ENCODE measurements at regions not wholly inside any gene's neighbourhood (a gene's known extent, or its start where the extent isn't known, plus 50 kb on each side); places are given as distances from the start of the nearest gene placed in this dataset.
A peak's percentile ranks its signal among the peaks of the same experiment; 100 is the strongest.

DNA sequence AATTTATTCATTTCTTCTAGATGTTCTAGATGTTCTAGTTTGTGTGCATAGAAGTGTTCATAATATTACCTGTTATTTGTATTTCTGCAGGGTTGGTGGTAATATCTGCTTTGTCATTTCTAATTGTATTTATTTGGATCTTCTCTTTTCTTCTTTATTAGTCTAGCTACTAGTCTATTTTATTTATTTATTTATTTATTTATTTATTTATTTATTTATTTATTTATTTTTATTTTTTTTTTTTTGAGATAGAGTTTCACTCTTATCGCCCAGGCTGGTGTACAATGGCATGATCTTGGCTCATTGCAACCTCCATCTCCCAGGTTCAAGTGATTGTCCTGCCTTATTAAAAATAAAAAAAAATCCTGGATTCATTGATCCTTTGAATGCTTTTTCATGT, 114.8 kb upstream of the THSD7A start (continued):
- TF ChIP-seq SETDB1 (IDR thresholded peaks at IDR 0.05; ENCODE audit: insufficient read length, low read length) = no peak
- no peak for TF ChIP-seq ZBTB44 (tag by site-specific recombination; IDR thresholded peaks at IDR 0.05)
- peak; percentile 74; the same call in 1 of the 2 replicates for TF ChIP-seq REST (tag by site-specific recombination; IDR thresholded peaks at IDR 0.05)
- TF ChIP-seq ZNF248 (tag by site-specific recombination; IDR thresholded peaks at IDR 0.05) = no peak
- peak; percentile 20; the same call in 1 of the 2 replicates for TF ChIP-seq ZNF292 (tag by site-specific recombination; IDR thresholded peaks at IDR 0.05; ENCODE audit: borderline replicate concordance, low read depth)
- TF ChIP-seq, protein P1, sequence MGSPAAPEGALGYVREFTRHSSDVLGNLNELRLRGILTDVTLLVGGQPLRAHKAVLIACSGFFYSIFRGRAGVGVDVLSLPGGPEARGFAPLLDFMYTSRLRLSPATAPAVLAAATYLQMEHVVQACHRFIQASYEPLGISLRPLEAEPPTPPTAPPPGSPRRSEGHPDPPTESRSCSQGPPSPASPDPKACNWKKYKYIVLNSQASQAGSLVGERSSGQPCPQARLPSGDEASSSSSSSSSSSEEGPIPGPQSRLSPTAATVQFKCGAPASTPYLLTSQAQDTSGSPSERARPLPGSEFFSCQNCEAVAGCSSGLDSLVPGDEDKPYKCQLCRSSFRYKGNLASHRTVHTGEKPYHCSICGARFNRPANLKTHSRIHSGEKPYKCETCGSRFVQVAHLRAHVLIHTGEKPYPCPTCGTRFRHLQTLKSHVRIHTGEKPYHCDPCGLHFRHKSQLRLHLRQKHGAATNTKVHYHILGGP (tag by site-specific recombination; IDR thresholded peaks at IDR 0.05) = no peak
- peak; percentile 40; the same call in 1 of the 2 replicates for TF ChIP-seq ZNF501 (tag by site-specific recombination; IDR thresholded peaks at IDR 0.05)
- no peak for TF ChIP-seq ZNF660 (tag by site-specific recombination; IDR thresholded peaks at IDR 0.05)
- peak; percentile 32 for TF ChIP-seq ZNF654 (tag by site-specific recombination; IDR thresholded peaks at IDR 0.05; ENCODE audit: low read depth)
- TF ChIP-seq, protein P2, sequence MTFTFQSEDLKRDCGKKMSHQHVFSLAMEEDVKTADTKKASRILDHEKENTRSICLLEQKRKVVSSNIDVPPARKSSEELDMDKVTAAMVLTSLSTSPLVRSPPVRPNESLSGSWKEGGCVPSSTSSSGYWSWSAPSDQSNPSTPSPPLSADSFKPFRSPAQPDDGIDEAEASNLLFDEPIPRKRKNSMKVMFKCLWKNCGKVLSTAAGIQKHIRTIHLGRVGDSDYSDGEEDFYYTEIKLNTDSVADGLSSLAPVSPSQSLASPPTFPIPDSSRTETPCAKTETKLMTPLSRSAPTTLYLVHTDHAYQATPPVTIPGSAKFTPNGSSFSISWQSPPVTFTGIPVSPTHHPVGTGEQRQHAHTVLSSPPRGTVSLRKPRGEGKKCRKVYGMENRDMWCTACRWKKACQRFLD (tag by site-specific recombination; IDR thresholded peaks at IDR 0.05) = no peak
- TF ChIP-seq ZNF548 (tag by site-specific recombination; IDR thresholded peaks at IDR 0.05) = no peak
- TF ChIP-seq, protein P3, sequence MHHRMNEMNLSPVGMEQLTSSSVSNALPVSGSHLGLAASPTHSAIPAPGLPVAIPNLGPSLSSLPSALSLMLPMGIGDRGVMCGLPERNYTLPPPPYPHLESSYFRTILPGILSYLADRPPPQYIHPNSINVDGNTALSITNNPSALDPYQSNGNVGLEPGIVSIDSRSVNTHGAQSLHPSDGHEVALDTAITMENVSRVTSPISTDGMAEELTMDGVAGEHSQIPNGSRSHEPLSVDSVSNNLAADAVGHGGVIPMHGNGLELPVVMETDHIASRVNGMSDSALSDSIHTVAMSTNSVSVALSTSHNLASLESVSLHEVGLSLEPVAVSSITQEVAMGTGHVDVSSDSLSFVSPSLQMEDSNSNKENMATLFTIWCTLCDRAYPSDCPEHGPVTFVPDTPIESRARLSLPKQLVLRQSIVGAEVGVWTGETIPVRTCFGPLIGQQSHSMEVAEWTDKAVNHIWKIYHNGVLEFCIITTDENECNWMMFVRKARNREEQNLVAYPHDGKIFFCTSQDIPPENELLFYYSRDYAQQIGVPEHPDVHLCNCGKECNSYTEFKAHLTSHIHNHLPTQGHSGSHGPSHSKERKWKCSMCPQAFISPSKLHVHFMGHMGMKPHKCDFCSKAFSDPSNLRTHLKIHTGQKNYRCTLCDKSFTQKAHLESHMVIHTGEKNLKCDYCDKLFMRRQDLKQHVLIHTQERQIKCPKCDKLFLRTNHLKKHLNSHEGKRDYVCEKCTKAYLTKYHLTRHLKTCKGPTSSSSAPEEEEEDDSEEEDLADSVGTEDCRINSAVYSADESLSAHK (tag by site-specific recombination; IDR thresholded peaks at IDR 0.05) = no peak
- TF ChIP-seq, protein P4, sequence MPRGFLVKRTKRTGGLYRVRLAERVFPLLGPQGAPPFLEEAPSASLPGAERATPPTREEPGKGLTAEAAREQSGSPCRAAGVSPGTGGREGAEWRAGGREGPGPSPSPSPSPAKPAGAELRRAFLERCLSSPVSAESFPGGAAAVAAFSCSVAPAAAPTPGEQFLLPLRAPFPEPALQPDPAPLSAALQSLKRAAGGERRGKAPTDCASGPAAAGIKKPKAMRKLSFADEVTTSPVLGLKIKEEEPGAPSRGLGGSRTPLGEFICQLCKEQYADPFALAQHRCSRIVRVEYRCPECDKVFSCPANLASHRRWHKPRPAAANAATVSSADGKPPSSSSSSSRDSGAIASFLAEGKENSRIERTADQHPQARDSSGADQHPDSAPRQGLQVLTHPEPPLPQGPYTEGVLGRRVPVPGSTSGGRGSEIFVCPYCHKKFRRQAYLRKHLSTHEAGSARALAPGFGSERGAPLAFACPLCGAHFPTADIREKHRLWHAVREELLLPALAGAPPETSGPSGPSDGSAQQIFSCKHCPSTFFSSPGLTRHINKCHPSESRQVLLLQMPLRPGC (tag by site-specific recombination; IDR thresholded peaks at IDR 0.05) = no peak
- TF ChIP-seq ZNF777 (tag by site-specific recombination; IDR thresholded peaks at IDR 0.05; ENCODE audit: borderline replicate concordance) = no peak
- TF ChIP-seq ZNF302 (tag by site-specific recombination; IDR thresholded peaks at IDR 0.05; ENCODE audit: low read depth) = no peak
- TF ChIP-seq ZNF416 (tag by site-specific recombination; IDR thresholded peaks at IDR 0.05) = no peak
- 0 out of 2 replicates have a peak, but pooled peaks have one; percentile 20 for TF ChIP-seq ZNF19 (tag by site-specific recombination; IDR thresholded peaks at IDR 0.05; ENCODE audit: low read depth)
- TF ChIP-seq ZNF239 (tag by site-specific recombination; IDR thresholded peaks at IDR 0.05) = no peak
- TF ChIP-seq, protein P5, sequence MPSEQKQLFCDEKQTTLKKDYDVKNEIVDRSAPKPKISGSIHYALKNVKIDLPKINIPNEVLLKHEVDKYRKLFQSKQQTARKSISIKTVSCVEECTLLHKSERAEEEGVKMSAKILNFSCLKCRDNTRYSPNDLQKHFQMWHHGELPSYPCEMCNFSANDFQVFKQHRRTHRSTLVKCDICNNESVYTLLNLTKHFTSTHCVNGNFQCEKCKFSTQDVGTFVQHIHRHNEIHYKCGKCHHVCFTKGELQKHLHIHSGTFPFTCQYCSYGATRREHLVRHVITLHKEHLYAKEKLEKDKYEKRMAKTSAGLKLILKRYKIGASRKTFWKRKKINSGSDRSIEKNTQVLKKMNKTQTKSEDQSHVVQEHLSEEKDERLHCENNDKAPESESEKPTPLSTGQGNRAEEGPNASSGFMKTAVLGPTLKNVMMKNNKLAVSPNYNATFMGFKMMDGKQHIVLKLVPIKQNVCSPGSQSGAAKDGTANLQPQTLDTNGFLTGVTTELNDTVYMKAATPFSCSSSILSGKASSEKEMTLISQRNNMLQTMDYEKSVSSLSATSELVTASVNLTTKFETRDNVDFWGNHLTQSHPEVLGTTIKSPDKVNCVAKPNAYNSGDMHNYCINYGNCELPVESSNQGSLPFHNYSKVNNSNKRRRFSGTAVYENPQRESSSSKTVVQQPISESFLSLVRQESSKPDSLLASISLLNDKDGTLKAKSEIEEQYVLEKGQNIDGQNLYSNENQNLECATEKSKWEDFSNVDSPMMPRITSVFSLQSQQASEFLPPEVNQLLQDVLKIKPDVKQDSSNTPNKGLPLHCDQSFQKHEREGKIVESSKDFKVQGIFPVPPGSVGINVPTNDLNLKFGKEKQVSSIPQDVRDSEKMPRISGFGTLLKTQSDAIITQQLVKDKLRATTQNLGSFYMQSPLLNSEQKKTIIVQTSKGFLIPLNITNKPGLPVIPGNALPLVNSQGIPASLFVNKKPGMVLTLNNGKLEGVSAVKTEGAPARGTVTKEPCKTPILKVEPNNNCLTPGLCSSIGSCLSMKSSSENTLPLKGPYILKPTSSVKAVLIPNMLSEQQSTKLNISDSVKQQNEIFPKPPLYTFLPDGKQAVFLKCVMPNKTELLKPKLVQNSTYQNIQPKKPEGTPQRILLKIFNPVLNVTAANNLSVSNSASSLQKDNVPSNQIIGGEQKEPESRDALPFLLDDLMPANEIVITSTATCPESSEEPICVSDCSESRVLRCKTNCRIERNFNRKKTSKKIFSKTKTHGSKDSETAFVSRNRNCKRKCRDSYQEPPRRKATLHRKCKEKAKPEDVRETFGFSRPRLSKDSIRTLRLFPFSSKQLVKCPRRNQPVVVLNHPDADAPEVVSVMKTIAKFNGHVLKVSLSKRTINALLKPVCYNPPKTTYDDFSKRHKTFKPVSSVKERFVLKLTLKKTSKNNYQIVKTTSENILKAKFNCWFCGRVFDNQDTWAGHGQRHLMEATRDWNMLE (tag by site-specific recombination; conservative IDR thresholded peaks at IDR 0.05; ENCODE audit: low read depth) = peak; percentile 84
- peak; percentile 41; the same call in 1 of the 2 replicates for TF ChIP-seq ZNF433 (tag by site-specific recombination; IDR thresholded peaks at IDR 0.05; ENCODE audit: low read depth)
- no peak for TF ChIP-seq ZNF558 (tag by site-specific recombination; IDR thresholded peaks at IDR 0.05)
- TF ChIP-seq GLIS1 (tag by site-specific recombination; IDR thresholded peaks at IDR 0.05) = no peak

Measured in HEK293 (cell line).